ENCODE measurements at regions not wholly inside any gene's neighbourhood (a gene's known extent, or its start where the extent isn't known, plus 50 kb on each side); places are given as distances from the start of the nearest gene placed in this dataset.

- Histone ChIP-seq H3K4me1 (ENCODE audit: control insufficient read depth in 1 of 2, insufficient read depth in 1 of 2, low read depth in 1 of 2, low read length in 1 of 2) (peaks cover 37 to 41% of the 10 kb centered on the region in 2 experiments), H3K36me3 (no peaks in the 10 kb centered on the region), H3K27ac (no peak overlapping the region), H3K9me3 (no peaks in the 10 kb centered on the region), H3K4me3 (ENCODE audit: low read depth in 1 of 2, low read length in 1 of 2) (no peak overlapping the region), H3K27me3 (peaks cover 23% of the 10 kb centered on the region)
- TF ChIP-seq CTCF (IDR thresholded peaks at IDR 0.05), result no peak
These were observed 89.8 kb downstream of the LHX2 start for GRCh38 chr9:124101215-124101968.

- H3K9me3 ChIP-seq, result no peaks in the 10 kb centered on the region
These were observed 90.4 kb downstream of the LHX2 start for GRCh38 chr9:124101969-124102345.

GRCh38 chr9:124102363-124102762 is 90.8 kb downstream of the LHX2 start:
- Histone ChIP-seq H3K4me3 (ENCODE audit: low read depth in 1 of 2, low read length in 1 of 2) (no peak overlapping the region), H3K27me3 (peaks cover 22% of the 10 kb centered on the region), H3K4me1 (ENCODE audit: control insufficient read depth in 1 of 2, insufficient read depth in 1 of 2, low read depth in 1 of 2, low read length in 1 of 2) (peaks cover 37% of the 10 kb centered on the region in 2 experiments), H3K27ac (no peak overlapping the region), H3K9me3 (no peaks in the 10 kb centered on the region), H3K36me3 (no peaks in the 10 kb centered on the region)
- TF ChIP-seq CTCF (IDR thresholded peaks at IDR 0.05), result no peak

More at GRCh38 chr9:124101969-124102345, 90.4 kb downstream of the LHX2 start:
- H3K36me3 ChIP-seq, result no peaks in the 10 kb centered on the region
- TF ChIP-seq CTCF (IDR thresholded peaks at IDR 0.05), result no peak
- H3K27me3 ChIP-seq, result peaks cover 22% of the 10 kb centered on the region
- H3K27ac ChIP-seq, result no peak overlapping the region
- no peak overlapping the region for H3K4me3 ChIP-seq (ENCODE audit: low read depth in 1 of 2, low read length in 1 of 2)
- peaks cover 37 to 41% of the 10 kb centered on the region in 2 experiments for H3K4me1 ChIP-seq (ENCODE audit: control insufficient read depth in 1 of 2, insufficient read depth in 1 of 2, low read depth in 1 of 2, low read length in 1 of 2)

DNA sequence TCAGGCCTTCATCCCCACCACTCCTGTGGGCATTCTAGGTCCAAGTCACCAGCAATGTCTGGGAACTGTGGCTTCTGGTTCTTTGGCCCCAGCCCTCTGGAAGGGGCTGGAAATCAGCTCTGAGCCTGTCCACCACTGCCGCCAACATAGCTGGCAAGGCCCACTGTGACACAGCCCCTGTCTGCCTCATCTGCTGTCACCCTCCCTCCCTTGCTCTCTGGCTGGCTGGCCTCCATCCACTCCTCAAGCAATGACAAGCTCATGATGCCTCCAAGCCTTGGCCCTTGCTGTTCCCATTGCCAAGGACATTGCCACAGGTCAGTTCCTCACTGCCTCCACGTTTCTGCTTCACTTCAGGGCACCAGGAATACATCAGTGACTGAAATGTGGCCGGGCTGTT is 93.7 kb downstream of the LHX2 start:
- peaks cover 15 to 21% of the 10 kb centered on the region in 2 experiments for H3K4me1 ChIP-seq (ENCODE audit: control insufficient read depth in 1 of 2, insufficient read depth in 1 of 2, low read depth in 1 of 2, low read length in 1 of 2)
- no peak for TF ChIP-seq CTCF (IDR thresholded peaks at IDR 0.05)
- H3K27me3 ChIP-seq, result peaks cover 49% of the 10 kb centered on the region
- no peak overlapping the region for H3K4me3 ChIP-seq (ENCODE audit: low read depth in 1 of 2, low read length in 1 of 2)
- H3K36me3 ChIP-seq, result no peaks in the 10 kb centered on the region
- H3K9me3 ChIP-seq, result no peaks in the 10 kb centered on the region
- no peak overlapping the region for H3K27ac ChIP-seq

- peaks cover 61% of the 10 kb centered on the region for H3K27me3 ChIP-seq
- no peaks in the 10 kb centered on the region for H3K9me3 ChIP-seq
- peaks cover 0 to under 1% of the 10 kb centered on the region in 2 experiments for H3K4me1 ChIP-seq (ENCODE audit: control insufficient read depth in 1 of 2, insufficient read depth in 1 of 2, low read depth in 1 of 2, low read length in 1 of 2)
- no peak overlapping the region for H3K27ac ChIP-seq
- no peak for TF ChIP-seq CTCF (IDR thresholded peaks at IDR 0.05)
- no peak overlapping the region for H3K4me3 ChIP-seq (ENCODE audit: low read depth in 1 of 2, low read length in 1 of 2)
- no peaks in the 10 kb centered on the region for H3K36me3 ChIP-seq
These were observed 96.6 kb downstream of the LHX2 start for GRCh38 chr9:124108216-124108615.

Data from neutrophil (primary cell).